Trophoblast cell (in vitro differentiated cells and primary cell): ENCODE measurements at regions not wholly inside any gene's neighbourhood (a gene's known extent, or its start where the extent isn't known, plus 50 kb on each side); places are given as distances from the start of the nearest gene placed in this dataset.

ENCODE experiments used
- DNase-seq, 2 donors: peaks; one replicate each; pipeline ENCODE4 v3.0.0-alpha.2; 2016
- H2AFZ ChIP-seq: 2 replicates; pipeline ENCODE4 v1.6.1; 2013; ENCODE audit warnings: low read length, moderate library complexity, mild to moderate bottlenecking; ENCODE audit not compliant: insufficient read depth, poor library complexity
- H2AK5ac ChIP-seq: 2 replicates; pipeline ENCODE4 v1.6.1; 2013; ENCODE audit warnings: mild to moderate bottlenecking, low read length
- H2BK120ac ChIP-seq: 2 replicates; pipeline ENCODE4 v1.6.1; 2013; ENCODE audit warnings: low read length, mild to moderate bottlenecking, moderate library complexity; ENCODE audit not compliant: insufficient read depth, poor library complexity
- H2BK12ac ChIP-seq: 2 replicates; pipeline ENCODE4 v1.6.1; 2013; ENCODE audit warnings: mild to moderate bottlenecking, low read length, moderate library complexity
- H2BK5ac ChIP-seq: 2 replicates; pipeline ENCODE4 v1.6.1; 2013; ENCODE audit warnings: low read length, low read depth, moderate library complexity, mild to moderate bottlenecking; ENCODE audit not compliant: poor library complexity
- H3K14ac ChIP-seq: 2 replicates; pipeline ENCODE4 v1.6.1; 2013; ENCODE audit warnings: mild to moderate bottlenecking, low read length
- H3K18ac ChIP-seq: 2 replicates; pipeline ENCODE4 v1.6.1; 2013; ENCODE audit warnings: mild to moderate bottlenecking, low read length
- H3K23ac ChIP-seq: 2 replicates; pipeline ENCODE4 v1.6.1; 2013; ENCODE audit warnings: low read length
- H3K27ac ChIP-seq: 2 replicates; pipeline ENCODE4 v1.5.1; 2013; ENCODE audit warnings: low read depth, mild to moderate bottlenecking, inconsistent platforms, low read length, moderate library complexity
- H3K27me3 ChIP-seq: 2 replicates; pipeline ENCODE4 v1.6.1; 2013; ENCODE audit warnings: inconsistent platforms, mild to moderate bottlenecking, low read length, moderate library complexity; ENCODE audit not compliant: insufficient read depth
- H3K36me3 ChIP-seq, 2 experiments: 1 replicate in 1 of 2; 2 replicates in 1 of 2; pipeline ENCODE4 v1.6.1; 2013; ENCODE audit warnings: low read length in 2 of 2, mild to moderate bottlenecking in 2 of 2, moderate library complexity in 1 of 2; ENCODE audit not compliant: insufficient read depth in 2 of 2, control insufficient read depth in 1 of 2
- H3K4ac ChIP-seq: 2 replicates; pipeline ENCODE4 v1.6.1; 2013; ENCODE audit warnings: low read depth, mild to moderate bottlenecking, low read length, moderate library complexity
- H3K4me1 ChIP-seq, 2 experiments: 1 replicate in 1 of 2; 2 replicates in 1 of 2; pipeline ENCODE4 v1.6.1; 2013; ENCODE audit warnings: low read length in 2 of 2, mild to moderate bottlenecking in 2 of 2, moderate library complexity in 1 of 2; ENCODE audit not compliant: insufficient read depth in 2 of 2, control insufficient read depth in 1 of 2
- H3K4me2 ChIP-seq: 2 replicates; pipeline ENCODE4 v1.6.1; 2013; ENCODE audit warnings: inconsistent platforms, mild to moderate bottlenecking, low read length, moderate library complexity
- H3K4me3 ChIP-seq: 2 replicates; pipeline ENCODE4 v1.5.1; 2013; ENCODE audit warnings: mild to moderate bottlenecking, low read depth, low read length, inconsistent platforms
- H3K79me1 ChIP-seq: one replicate; pipeline ENCODE4 v1.6.1; 2013; ENCODE audit warnings: low read length
- H3K79me2 ChIP-seq: 2 replicates; pipeline ENCODE4 v1.6.1; 2013; ENCODE audit warnings: low read length, mild to moderate bottlenecking; ENCODE audit not compliant: control insufficient read depth, insufficient read depth, poor library complexity
- H3K9ac ChIP-seq: 2 replicates; pipeline ENCODE4 v1.6.1; 2013; ENCODE audit warnings: mild to moderate bottlenecking, low read length
- H3K9me3 ChIP-seq: 2 replicates; pipeline ENCODE4 v1.6.1; 2013; ENCODE audit warnings: low read depth, mild to moderate bottlenecking, control low read depth, inconsistent platforms, low read length; ENCODE audit not compliant: insufficient read depth
- H4K12ac ChIP-seq: 2 replicates; pipeline ENCODE4 v1.6.1; 2013; ENCODE audit warnings: low read depth, mild to moderate bottlenecking, low read length, moderate library complexity
- H4K8ac ChIP-seq: 2 replicates; pipeline ENCODE4 v1.6.1; 2013; ENCODE audit warnings: low read depth, mild to moderate bottlenecking, low read length, moderate library complexity
- H4K91ac ChIP-seq: one replicate; pipeline ENCODE4 v1.6.1; 2013; ENCODE audit warnings: low read depth, mild to moderate bottlenecking, low read length, moderate library complexity
- WGBS: extraction: QIAGEN DNeasy Blood & Tissue Kit; methylation state at CpG from one replicate; pipeline ENCODE4 v1.1.7; 2013; ENCODE audit warnings: missing lambda C conversion rate; ENCODE audit not compliant: insufficient read length, insufficient coverage; ENCODE audit errors: extremely low coverage; 5-methylcytosine and 5-hydroxymethylcytosine counted together

DNA sequence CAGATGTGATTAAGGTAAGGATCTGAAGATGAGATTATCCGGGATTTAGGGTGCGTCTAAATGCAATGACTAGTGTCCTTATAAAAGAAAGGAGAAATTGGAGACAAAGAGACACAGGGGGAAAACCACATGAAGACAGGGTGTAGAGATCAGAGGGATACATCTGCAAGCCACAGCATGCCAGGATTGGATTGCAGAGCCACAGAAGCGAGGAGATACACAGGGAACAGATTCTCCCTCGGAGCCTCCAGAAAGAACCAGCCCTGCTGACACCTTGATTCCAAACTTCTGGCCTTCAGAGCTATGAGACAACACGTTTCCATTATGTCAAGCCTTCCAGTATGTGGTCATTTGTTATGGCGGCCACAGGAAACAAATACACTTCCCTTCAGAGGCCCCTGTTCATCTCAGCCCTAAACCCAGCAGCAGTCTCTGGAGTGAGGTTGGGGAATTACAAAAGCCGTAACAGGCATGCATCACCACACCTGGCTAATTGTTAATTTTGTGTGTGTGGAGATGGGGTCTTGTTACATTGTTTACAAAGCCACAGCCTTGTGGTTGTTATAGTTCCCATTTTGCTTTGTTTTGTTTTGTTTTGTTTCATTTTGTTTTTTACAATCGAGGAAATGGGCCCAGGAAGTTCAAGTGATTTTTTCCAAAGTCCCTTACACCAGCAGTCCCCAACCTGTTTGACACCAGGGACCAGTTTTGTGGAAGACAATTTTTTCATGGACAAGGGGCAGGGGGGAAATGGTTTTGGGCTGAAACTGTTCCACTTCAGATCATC, 51.6 kb upstream of the LYRM9 start:
- H2AK5ac ChIP-seq = no peak overlapping the region
- no CpG with 5 or more reads among the region's 8 CpGs for WGBS
- no peak overlapping the region for H3K23ac ChIP-seq
- H3K27ac ChIP-seq = no peak overlapping the region
- no peak overlapping the region for H3K4me3 ChIP-seq
- no peak overlapping the region for H3K4ac ChIP-seq
- H2BK12ac ChIP-seq = no peak overlapping the region
- H2AFZ ChIP-seq = no peak overlapping the region
- no peaks in the 10 kb centered on the region for H3K36me3 ChIP-seq
- no peaks in the 10 kb centered on the region for H3K9me3 ChIP-seq
- no peak overlapping the region for H2BK120ac ChIP-seq
- H3K9ac ChIP-seq = no peak overlapping the region
- H2BK5ac ChIP-seq = no peak overlapping the region
- H3K79me2 ChIP-seq = no peaks in the 10 kb centered on the region
- H3K14ac ChIP-seq = no peak overlapping the region
- no peak overlapping the region for H4K12ac ChIP-seq
- no peaks in the 10 kb centered on the region for H3K79me1 ChIP-seq
- no peaks in the 10 kb centered on the region for H3K27me3 ChIP-seq
- no peak overlapping the region for H4K91ac ChIP-seq
- no peak overlapping the region for H4K8ac ChIP-seq
- no peak overlapping the region for H3K18ac ChIP-seq
- no peak for DNase-seq
- no peaks in the 10 kb centered on the region for H3K4me1 ChIP-seq
- H3K4me2 ChIP-seq = no peak overlapping the region

DNA sequence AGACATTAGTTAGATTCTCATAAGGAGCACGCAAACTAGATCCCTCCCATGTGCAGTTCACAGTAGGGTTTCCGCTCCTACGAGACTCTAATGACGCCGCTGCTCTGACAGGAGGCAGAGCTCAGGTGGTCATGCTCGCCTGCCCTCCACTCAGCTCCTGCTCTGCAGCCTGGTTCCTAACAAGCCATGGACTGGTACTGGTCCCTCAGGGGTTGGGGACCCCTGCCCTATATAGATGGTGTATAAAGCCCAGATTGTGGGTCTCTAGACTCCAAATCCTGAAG, 52.1 kb upstream of the LYRM9 start:
- Histone ChIP-seq H3K27me3 (no peaks in the 10 kb centered on the region), H3K4ac (no peak overlapping the region), H3K18ac (no peak overlapping the region), H3K79me2 (no peaks in the 10 kb centered on the region), H3K9me3 (no peaks in the 10 kb centered on the region), H4K8ac (no peak overlapping the region), H3K79me1 (no peaks in the 10 kb centered on the region), H3K9ac (no peak overlapping the region), H3K4me1 (no peaks in the 10 kb centered on the region), H2BK5ac (no peak overlapping the region), H2BK120ac (no peak overlapping the region), H2AK5ac (no peak overlapping the region), H4K12ac (no peak overlapping the region), H2AFZ (no peak overlapping the region), H2BK12ac (no peak overlapping the region), H3K27ac (no peak overlapping the region), H3K4me2 (no peak overlapping the region), H3K4me3 (no peak overlapping the region), H3K23ac (no peak overlapping the region), H3K14ac (no peak overlapping the region), H4K91ac (no peak overlapping the region), H3K36me3 (no peaks in the 10 kb centered on the region)
- no peak for DNase-seq
- no CpG with 5 or more reads among the region's 6 CpGs for WGBS

DNA sequence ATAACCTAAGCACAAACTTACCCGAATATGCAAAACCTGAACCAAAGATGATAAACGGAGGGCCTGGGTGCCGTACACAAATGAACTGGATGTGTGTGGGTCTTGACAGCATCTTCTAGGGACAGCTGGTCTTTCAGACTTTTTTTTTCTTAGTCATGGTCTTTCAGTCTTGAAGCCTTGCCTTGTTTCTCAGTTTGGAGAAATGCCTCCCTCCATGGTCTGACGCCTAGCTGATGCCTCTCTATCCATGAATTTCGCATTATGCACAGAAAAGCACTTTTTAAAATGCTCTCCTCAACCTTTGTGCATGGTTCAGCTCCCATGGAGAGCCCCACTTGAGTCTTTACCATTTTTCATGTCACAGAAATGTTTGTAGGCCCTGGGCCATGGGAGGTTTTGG, 52.8 kb upstream of the LYRM9 start:
- no peak overlapping the region for H2AK5ac ChIP-seq
- no peaks in the 10 kb centered on the region for H3K79me2 ChIP-seq
- no peak overlapping the region for H3K4me3 ChIP-seq
- no peak overlapping the region for H3K23ac ChIP-seq
- no peak overlapping the region for H3K4me2 ChIP-seq
- H3K4ac ChIP-seq = no peak overlapping the region
- H3K4me1 ChIP-seq = no peaks in the 10 kb centered on the region
- H2AFZ ChIP-seq = no peak overlapping the region
- no peak overlapping the region for H3K18ac ChIP-seq
- H4K8ac ChIP-seq = no peak overlapping the region
- H3K9me3 ChIP-seq = no peaks in the 10 kb centered on the region
- H4K12ac ChIP-seq = no peak overlapping the region
- no peak overlapping the region for H4K91ac ChIP-seq
- no peak overlapping the region for H2BK5ac ChIP-seq
- no peak overlapping the region for H3K27ac ChIP-seq
- DNase-seq = no peak
- no peaks in the 10 kb centered on the region for H3K79me1 ChIP-seq
- no peak overlapping the region for H3K14ac ChIP-seq
- no peak overlapping the region for H2BK120ac ChIP-seq
- no peak overlapping the region for H3K9ac ChIP-seq
- H3K36me3 ChIP-seq = no peaks in the 10 kb centered on the region
- no CpG with 5 or more reads among the region's 5 CpGs for WGBS
- no peaks in the 10 kb centered on the region for H3K27me3 ChIP-seq
- no peak overlapping the region for H2BK12ac ChIP-seq

DNA sequence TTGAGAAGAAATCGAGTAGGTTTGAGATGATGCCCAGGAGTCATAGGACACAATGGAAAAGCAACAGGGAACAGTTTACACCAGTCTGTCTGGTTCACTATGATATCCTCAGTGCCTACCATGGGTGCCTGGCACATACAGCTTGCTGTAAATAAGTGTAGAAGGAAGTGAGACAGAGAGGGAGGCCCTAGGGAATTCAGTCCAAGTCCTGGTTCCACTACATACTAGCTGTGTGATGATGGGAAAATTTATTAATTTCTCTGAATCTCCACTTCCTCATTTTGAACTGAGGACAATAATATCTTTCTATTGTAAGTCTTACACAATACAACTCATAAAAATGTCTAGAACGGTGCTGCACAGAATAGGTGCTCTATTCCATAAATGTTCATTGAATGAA, 53.3 kb upstream of the LYRM9 start:
- Histone ChIP-seq H3K4me1 (no peaks in the 10 kb centered on the region), H4K91ac (no peak overlapping the region), H3K79me2 (no peaks in the 10 kb centered on the region), H2BK120ac (no peak overlapping the region), H3K4me2 (no peak overlapping the region), H3K79me1 (no peaks in the 10 kb centered on the region), H3K9ac (no peak overlapping the region), H2BK12ac (no peak overlapping the region), H2BK5ac (no peak overlapping the region), H2AK5ac (no peak overlapping the region), H2AFZ (no peak overlapping the region), H4K12ac (no peak overlapping the region), H3K4me3 (no peak overlapping the region), H3K27ac (no peak overlapping the region), H3K36me3 (no peaks in the 10 kb centered on the region), H3K18ac (no peak overlapping the region), H3K27me3 (no peaks in the 10 kb centered on the region), H4K8ac (no peak overlapping the region), H3K23ac (no peak overlapping the region), H3K4ac (no peak overlapping the region), H3K14ac (no peak overlapping the region), H3K9me3 (no peaks in the 10 kb centered on the region)
- DNase-seq = no peak
- no CpG with 5 or more reads among the region's 2 CpGs for WGBS
